ENCODE measurements at regions not wholly inside any gene's neighbourhood (a gene's known extent, or its start where the extent isn't known, plus 50 kb on each side); places are given as distances from the start of the nearest gene placed in this dataset.

DNA sequence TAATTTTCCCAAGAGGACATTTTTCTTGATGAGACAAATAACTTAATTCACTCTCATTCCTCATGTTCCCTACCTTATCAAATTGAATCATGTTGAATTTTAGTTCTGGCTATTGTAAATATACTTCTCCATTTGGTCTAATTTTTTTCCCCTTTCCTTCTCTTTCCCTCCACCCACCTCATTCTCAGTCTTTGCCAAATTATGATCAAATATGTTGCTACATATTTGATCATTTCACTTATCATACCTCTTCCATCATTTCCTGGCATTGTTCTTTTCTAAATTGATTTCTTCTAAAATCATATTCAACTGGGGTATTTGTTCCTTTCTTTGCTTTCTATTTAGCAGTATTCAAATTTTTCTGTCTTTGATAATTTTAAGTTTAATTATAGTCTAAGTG is 52.3 kb downstream of the HDGFL1 start:
- DNase-seq: no peak

GRCh38 chr6:22622351-22622750 is 53.0 kb downstream of the HDGFL1 start:
- DNase-seq: no peak

GRCh38 chr6:22622813-22623212 is 53.4 kb downstream of the HDGFL1 start:
- DNase-seq: no peak

GRCh38 chr6:22627644-22628043 is 58.3 kb downstream of the HDGFL1 start:
- no peak for DNase-seq

- peak in 1 of 3 donors; percentile 36 for DNase-seq
Observed at GRCh38 chr6:22631091-22631490, 61.7 kb downstream of the HDGFL1 start.

- DNase-seq: no peak
Observed at GRCh38 chr6:22632581-22633145, 63.3 kb downstream of the HDGFL1 start.

GRCh38 chr6:22636452-22636851 is 67.1 kb downstream of the HDGFL1 start:
- no peak for DNase-seq

GRCh38 chr6:22637782-22638181 is 68.4 kb downstream of the HDGFL1 start:
- DNase-seq: no peak

DNA sequence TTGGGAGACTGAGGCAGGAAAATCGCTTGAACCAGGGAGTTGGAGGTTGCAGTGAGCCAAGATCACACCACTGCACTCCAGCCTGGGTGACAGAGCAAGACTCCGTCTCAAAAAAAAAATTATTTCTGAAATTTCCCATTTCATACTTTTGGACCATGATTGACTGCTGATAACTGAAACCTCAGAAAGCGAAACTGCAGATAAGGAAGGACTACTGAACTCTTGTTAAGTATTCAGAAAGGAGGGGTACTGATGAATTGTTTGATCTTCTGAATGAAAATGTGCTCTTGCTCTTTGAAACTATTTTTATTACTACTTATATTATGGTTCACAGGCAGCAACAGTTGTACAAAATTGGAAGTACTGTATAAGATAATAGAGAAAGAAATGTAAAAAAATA is 69.0 kb downstream of the HDGFL1 start:
- no peak for DNase-seq

DNA sequence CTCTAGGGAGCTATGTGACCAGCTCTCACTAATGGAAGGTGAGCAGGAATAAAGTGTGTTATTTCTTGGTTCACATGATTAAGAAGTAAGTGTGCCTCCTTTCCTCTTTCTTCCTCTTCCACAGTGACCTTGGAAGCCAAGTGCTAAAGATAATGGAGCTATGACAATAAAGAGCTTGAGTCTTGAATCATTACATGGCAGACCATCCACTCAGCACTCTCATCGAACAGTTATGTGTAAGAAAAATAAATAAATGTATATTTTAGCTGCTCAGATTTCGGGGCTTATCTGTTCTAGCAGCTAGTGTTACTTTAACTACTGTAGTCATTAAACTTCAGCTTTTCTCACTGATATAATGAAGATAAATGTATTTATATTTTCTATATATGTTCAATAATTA is 72.9 kb downstream of the HDGFL1 start:
- no peak for DNase-seq

DNA sequence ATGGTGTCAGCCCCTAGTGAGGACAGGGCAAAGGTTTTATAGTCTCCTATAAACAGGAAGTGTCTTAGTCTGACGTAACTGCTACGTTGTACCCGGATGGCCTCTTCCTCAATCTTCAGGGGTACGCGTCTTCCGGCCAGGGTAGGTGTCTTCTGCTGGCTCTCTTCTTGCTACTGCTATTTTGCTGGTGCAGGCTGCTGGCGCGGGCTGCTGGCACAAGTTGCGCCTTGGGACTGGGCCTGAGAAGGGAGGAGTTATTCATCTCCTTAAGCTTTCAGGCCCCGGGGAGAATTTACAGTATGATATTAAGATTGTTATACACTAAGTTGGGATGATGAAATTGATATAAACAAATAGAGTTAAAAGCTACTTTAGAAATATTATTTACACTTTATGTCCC is 74.4 kb downstream of the HDGFL1 start:
- no peak for DNase-seq

DNA sequence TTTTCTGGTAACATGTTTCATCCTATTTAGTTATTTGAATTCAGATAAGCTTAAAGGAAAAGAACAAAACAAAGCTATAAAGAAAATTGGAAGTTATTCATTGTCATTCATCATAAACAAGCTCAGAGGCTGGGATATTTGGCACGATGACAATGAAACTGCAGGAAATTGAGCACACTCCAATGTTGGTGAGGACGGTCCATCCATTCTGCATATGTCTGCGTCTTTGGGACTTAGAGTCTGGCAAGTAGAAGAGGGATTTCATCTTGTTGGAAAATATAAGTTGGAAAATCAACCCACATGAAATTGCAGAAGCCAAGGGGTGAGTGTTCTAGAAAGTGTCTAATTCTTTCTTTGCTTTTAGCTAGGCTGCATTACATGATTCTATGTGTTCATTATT is 78.4 kb downstream of the HDGFL1 start:
- DNase-seq: peak; percentile 51 to 81 (median 65)

GRCh38 chr6:22651731-22652130 is 82.4 kb downstream of the HDGFL1 start:
- DNase-seq: no peak

- no peak for DNase-seq
Observed at GRCh38 chr6:22653980-22654610, 84.7 kb downstream of the HDGFL1 start.

- no peak for DNase-seq
Observed at GRCh38 chr6:22656706-22657351, 87.5 kb downstream of the HDGFL1 start.

- DNase-seq: peak in 2 of 3 donors; percentile 29 to 66
Observed at GRCh38 chr6:22657352-22657980, 88.1 kb downstream of the HDGFL1 start.

- DNase-seq: no peak
Observed at GRCh38 chr6:22658183-22658582, 88.8 kb downstream of the HDGFL1 start.

DNA sequence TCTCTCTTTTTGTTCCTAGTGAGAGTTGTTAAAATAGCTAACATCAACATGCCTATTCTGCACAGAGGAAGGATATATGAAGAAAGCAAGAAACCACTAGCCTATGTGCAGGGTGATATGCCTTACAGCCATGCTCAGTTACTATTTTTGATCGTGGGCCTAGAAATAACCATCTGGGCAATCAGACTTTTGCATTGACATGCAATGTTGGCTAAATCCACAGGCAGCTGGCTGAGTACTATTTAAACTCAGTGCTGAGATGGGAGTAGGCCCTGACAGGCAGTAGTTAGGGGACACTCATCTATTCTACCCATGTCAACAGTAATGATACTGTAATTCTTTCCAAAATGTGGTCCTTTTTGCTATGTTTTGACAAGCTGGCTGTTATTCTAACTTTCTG is 89.6 kb downstream of the HDGFL1 start:
- DNase-seq: no peak

- DNase-seq: no peak
Observed at GRCh38 chr6:22664968-22665367, 95.6 kb downstream of the HDGFL1 start.

GRCh38 chr6:22666021-22666420 is 96.7 kb downstream of the HDGFL1 start:
- no peak for DNase-seq

- DNase-seq: no peak
Observed at GRCh38 chr6:22666586-22666985, 97.2 kb downstream of the HDGFL1 start.

- no peak for DNase-seq
Observed at GRCh38 chr6:22667855-22668254, 98.5 kb downstream of the HDGFL1 start.

- DNase-seq: no peak
Observed at GRCh38 chr6:22668307-22668706, 98.9 kb downstream of the HDGFL1 start.
